ENCODE measurements at regions not wholly inside any gene's neighbourhood (a gene's known extent, or its start where the extent isn't known, plus 50 kb on each side); places are given as distances from the start of the nearest gene placed in this dataset.

GRCh38 chr9:108080285-108080684, 590.7 kb upstream of the KLF4 start:
- CTCF ChIA-PET, result interaction anchor here (0.7 kb wide), 1 partner anchor 193 kb away, joined by 3 read pairs; no protein-coding TSS in a partner anchor
- POLR2A ChIA-PET, result no interaction called here
- H3K4me3 ChIP-seq (ENCODE audit: low read depth, low read length), result no peak overlapping the region
- no peak for DNase-seq (ENCODE audit: low read depth, low spot score)
- no peak for TF ChIP-seq CTCF (IDR thresholded peaks at IDR 0.05; ENCODE audit: insufficient read depth, low read length, missing control alignments)

GRCh38 chr9:108078811-108079210, 589.2 kb upstream of the KLF4 start:
- ChIA-PET POLR2A (no interaction called here), CTCF (no interaction called here)
- no peak for TF ChIP-seq CTCF (IDR thresholded peaks at IDR 0.05; ENCODE audit: insufficient read depth, low read length, missing control alignments)
- DNase-seq (ENCODE audit: low read depth, low spot score), result no peak
- H3K4me3 ChIP-seq (ENCODE audit: low read depth, low read length), result no peak overlapping the region

- DNase-seq (ENCODE audit: low read depth, low spot score), result no peak
- no peak overlapping the region for H3K4me3 ChIP-seq (ENCODE audit: low read depth, low read length)
- ChIA-PET POLR2A (no interaction called here), CTCF (no interaction called here)
- TF ChIP-seq CTCF (IDR thresholded peaks at IDR 0.05; ENCODE audit: insufficient read depth, low read length, missing control alignments), result no peak
Observed at GRCh38 chr9:108078375-108078774, 588.8 kb upstream of the KLF4 start.

- POLR2A ChIA-PET, result no interaction called here
- TF ChIP-seq CTCF (IDR thresholded peaks at IDR 0.05; ENCODE audit: insufficient read depth, low read length, missing control alignments), result no peak
- no peak for DNase-seq (ENCODE audit: low read depth, low spot score)
- H3K4me3 ChIP-seq (ENCODE audit: low read depth, low read length), result no peak overlapping the region
- CTCF ChIA-PET, result no interaction called here
Observed at GRCh38 chr9:108077556-108077955, 588.0 kb upstream of the KLF4 start.

GRCh38 chr9:108074900-108075299, 585.3 kb upstream of the KLF4 start:
- H3K4me3 ChIP-seq (ENCODE audit: low read depth, low read length), result no peak overlapping the region
- TF ChIP-seq CTCF (IDR thresholded peaks at IDR 0.05; ENCODE audit: insufficient read depth, low read length, missing control alignments), result no peak
- DNase-seq (ENCODE audit: low read depth, low spot score), result no peak
- POLR2A ChIA-PET, result no interaction called here
- CTCF ChIA-PET, result no interaction called here

- ChIA-PET CTCF (no interaction called here), POLR2A (no interaction called here)
- TF ChIP-seq CTCF (IDR thresholded peaks at IDR 0.05; ENCODE audit: insufficient read depth, low read length, missing control alignments), result no peak
- H3K4me3 ChIP-seq (ENCODE audit: low read depth, low read length), result no peak overlapping the region
- DNase-seq (ENCODE audit: low read depth, low spot score), result no peak
Observed at GRCh38 chr9:108073823-108074222, 584.3 kb upstream of the KLF4 start.
